SJCRH30 (cell line): ENCODE measurements at regions not wholly inside any gene's neighbourhood (a gene's known extent, or its start where the extent isn't known, plus 50 kb on each side); places are given as distances from the start of the nearest gene placed in this dataset.

Source experiments
- DNase-seq, 2 experiments: peaks; one replicate each; pipeline ENCODE4 v3.0.0-alpha.2; 2015 to 2020
- H3K27ac ChIP-seq: fragments of 250-450 bp; sonication (Bioruptor Pico); 2 replicates; pipeline ENCODE4 v1.5.1; 2020; ENCODE audit warnings: mild to moderate bottlenecking, moderate library complexity
- H3K27me3 ChIP-seq: fragments of 250-450 bp; sonication (Bioruptor Pico); 2 replicates; pipeline ENCODE4 v1.5.1; 2020; ENCODE audit warnings: mild to moderate bottlenecking, moderate library complexity
- H3K36me3 ChIP-seq: fragments of 250-450 bp; sonication (Bioruptor Pico); 2 replicates; pipeline ENCODE4 v1.5.1; 2020; ENCODE audit warnings: mild to moderate bottlenecking, moderate library complexity
- H3K4me1 ChIP-seq: fragments of 250-450 bp; sonication (Bioruptor Pico); 2 replicates; pipeline ENCODE4 v1.5.1; 2020; ENCODE audit warnings: mild to moderate bottlenecking, moderate library complexity
- H3K4me3 ChIP-seq: fragments of 250-450 bp; sonication (Bioruptor Pico); 2 replicates; pipeline ENCODE4 v1.5.1; 2020; ENCODE audit warnings: mild to moderate bottlenecking, moderate library complexity
- H3K9me3 ChIP-seq: fragments of 250-450 bp; sonication (Bioruptor Pico); replicated peaks from 2 replicates; pipeline ENCODE4 v1.5.1; 2020; ENCODE audit warnings: mild to moderate bottlenecking, moderate library complexity

GRCh38 chr12:115176741-115177400 is 492.9 kb upstream of the TBX3 start:
- Histone ChIP-seq H3K4me1 (no peaks in the 10 kb centered on the region), H3K36me3 (no peaks in the 10 kb centered on the region), H3K27ac (no peak overlapping the region), H3K4me3 (no peak overlapping the region), H3K9me3 (no peaks in the 10 kb centered on the region), H3K27me3 (no peaks in the 10 kb centered on the region)
- DNase-seq, result no peak

DNA sequence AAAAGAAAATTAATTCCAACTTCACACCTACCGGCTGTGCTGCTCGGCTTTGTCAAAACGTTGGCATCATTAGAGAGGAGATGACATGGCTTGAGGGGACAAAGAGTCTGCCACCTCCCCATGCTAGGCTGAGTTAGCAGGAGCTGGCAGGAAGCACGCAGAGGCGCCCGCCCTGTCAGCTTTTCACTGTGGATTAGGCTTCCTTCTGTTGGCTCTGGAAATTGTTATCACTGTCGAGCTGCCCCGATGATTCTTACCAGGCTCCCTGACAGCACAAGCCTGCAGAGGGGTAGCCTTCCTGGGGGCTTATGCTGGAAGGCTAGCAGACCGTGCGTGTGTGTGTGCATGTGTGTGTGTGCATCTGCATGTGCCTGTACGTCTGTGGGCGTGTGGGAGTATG is 490.9 kb upstream of the TBX3 start:
- no peak for DNase-seq
- no peaks in the 10 kb centered on the region for H3K9me3 ChIP-seq
- H3K27ac ChIP-seq, result no peak overlapping the region
- H3K4me1 ChIP-seq, result no peaks in the 10 kb centered on the region
- H3K27me3 ChIP-seq, result no peaks in the 10 kb centered on the region
- no peaks in the 10 kb centered on the region for H3K36me3 ChIP-seq
- H3K4me3 ChIP-seq, result no peak overlapping the region

DNA sequence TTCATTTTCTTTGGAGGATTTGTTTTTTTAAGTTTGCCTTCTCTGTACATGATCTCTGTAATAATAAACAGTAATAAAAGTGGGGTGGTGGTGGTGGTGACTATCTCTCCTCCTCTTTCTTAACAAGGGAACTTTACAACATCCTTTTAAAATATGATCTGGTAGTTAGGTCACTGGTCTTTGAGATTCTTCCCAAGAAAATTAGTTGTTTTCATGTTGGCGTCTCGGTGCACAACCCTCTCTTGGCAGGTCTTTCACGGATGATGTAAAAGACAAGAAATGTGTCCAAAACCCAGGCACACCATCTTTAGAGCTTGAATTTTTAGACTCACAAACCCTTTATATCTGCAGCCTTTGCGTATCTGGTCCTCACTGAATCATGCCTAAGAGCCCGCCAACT is 488.5 kb upstream of the TBX3 start:
- peak in 1 of 2 experiments; percentile 5 for DNase-seq
- H3K4me3 ChIP-seq, result no peak overlapping the region
- no peaks in the 10 kb centered on the region for H3K4me1 ChIP-seq
- no peaks in the 10 kb centered on the region for H3K9me3 ChIP-seq
- no peak overlapping the region for H3K27ac ChIP-seq
- H3K27me3 ChIP-seq, result no peaks in the 10 kb centered on the region
- H3K36me3 ChIP-seq, result no peaks in the 10 kb centered on the region

GRCh38 chr12:115169981-115170380 is 486.0 kb upstream of the TBX3 start:
- no peak for DNase-seq
- H3K9me3 ChIP-seq, result no peaks in the 10 kb centered on the region
- no peak overlapping the region for H3K4me3 ChIP-seq
- no peaks in the 10 kb centered on the region for H3K27me3 ChIP-seq
- H3K36me3 ChIP-seq, result no peaks in the 10 kb centered on the region
- H3K4me1 ChIP-seq, result no peaks in the 10 kb centered on the region
- H3K27ac ChIP-seq, result no peak overlapping the region

DNA sequence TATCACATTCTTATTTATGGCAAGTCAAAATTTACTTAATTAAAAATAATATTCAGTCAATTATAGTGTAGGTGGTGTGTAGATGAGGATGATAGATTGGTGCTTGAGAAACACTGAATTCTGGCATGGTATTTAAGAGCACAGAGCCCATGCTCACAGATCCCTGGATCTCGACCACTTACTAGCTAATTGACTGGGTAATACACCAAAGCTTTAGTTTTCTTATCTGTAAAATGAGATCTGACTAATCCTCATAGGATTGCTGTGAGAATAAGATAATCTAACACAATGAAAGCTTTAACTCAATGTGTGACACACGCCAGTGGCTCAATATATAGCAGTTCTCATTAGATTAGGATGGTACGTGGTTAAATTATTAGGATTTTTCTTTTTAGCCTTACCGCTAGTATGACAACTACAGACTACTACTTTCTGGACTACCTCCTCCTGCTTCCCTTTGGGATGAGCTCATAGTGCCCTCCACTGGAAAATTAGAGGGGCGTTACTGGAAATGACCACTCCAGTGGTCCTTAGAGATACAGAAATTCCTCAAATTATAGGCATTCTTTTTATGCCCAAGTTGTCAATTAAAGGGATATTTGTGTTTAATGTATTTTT is 482.8 kb upstream of the TBX3 start:
- no peaks in the 10 kb centered on the region for H3K36me3 ChIP-seq
- no peaks in the 10 kb centered on the region for H3K9me3 ChIP-seq
- H3K4me3 ChIP-seq, result no peak overlapping the region
- H3K4me1 ChIP-seq, result no peaks in the 10 kb centered on the region
- no peak for DNase-seq
- no peaks in the 10 kb centered on the region for H3K27me3 ChIP-seq
- no peak overlapping the region for H3K27ac ChIP-seq

DNA sequence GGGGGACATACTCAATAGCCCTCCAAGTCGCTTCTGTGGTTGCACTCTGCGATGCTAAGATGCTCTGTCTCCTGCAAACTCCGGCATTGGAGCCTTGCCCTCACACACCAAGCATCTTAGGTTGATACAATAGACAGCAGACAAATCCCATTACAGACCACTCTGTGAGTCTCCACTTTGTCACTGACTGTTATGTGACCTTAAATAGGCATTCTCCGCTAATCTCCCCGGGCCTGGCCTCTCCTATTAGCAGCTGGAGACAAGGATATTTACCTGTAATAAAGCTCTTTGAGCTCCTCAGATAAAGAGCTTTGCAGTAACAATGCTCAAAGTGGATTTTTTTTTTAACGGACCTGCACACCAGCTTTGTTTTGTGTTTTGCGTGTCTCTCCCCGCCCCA is 479.7 kb upstream of the TBX3 start:
- no peak overlapping the region for H3K4me3 ChIP-seq
- H3K4me1 ChIP-seq, result no peaks in the 10 kb centered on the region
- no peaks in the 10 kb centered on the region for H3K36me3 ChIP-seq
- H3K9me3 ChIP-seq, result no peaks in the 10 kb centered on the region
- H3K27ac ChIP-seq, result no peak overlapping the region
- no peak for DNase-seq
- no peaks in the 10 kb centered on the region for H3K27me3 ChIP-seq

DNA sequence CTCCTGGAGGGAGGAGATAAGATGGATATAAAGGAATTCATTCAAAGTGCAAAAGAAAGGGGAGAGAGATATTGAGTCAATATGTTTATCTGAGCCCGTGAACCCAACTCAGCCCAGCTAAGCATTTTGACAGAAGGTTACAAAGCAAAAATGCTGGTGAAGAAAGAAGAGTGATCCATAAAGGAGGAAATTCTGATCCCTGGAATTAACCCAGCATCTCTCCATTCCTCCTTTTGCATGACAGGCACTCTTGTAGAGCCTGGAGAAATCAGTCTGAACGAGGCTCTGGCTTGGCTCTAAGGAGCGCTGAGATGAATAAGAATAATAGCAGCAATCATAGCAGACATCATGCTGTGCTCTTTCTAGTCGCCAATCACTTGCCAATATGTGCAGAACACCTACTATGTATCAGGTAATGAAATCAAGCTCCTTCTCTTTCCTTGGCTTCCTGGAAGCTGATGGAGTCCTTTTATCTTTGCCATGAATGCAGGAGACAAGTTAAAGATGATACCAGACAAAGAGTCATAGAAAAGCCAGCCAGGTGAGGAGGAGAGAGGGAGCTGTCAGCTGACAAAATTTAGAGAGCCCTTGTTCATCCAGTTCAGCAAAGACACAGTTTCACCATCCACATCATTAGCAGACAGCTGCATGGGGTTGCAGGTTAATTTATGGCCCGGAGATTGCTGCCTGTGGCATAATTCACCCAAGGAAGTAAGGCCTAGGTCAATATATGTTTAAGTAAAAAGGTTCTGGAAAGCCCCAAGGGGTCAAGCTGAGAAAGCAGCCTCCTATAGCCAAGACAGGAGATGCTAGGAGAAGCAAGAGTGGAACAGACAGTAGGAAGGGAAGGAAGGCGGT is 476.5 kb upstream of the TBX3 start:
- Histone ChIP-seq H3K9me3 (no peaks in the 10 kb centered on the region), H3K27me3 (no peaks in the 10 kb centered on the region), H3K4me1 (no peaks in the 10 kb centered on the region), H3K36me3 (no peaks in the 10 kb centered on the region), H3K4me3 (no peak overlapping the region), H3K27ac (no peak overlapping the region)
- no peak for DNase-seq

- Histone ChIP-seq H3K36me3 (no peaks in the 10 kb centered on the region), H3K9me3 (no peaks in the 10 kb centered on the region), H3K27ac (no peak overlapping the region), H3K27me3 (no peaks in the 10 kb centered on the region), H3K4me3 (no peak overlapping the region), H3K4me1 (no peaks in the 10 kb centered on the region)
- no peak for DNase-seq
Observed at GRCh38 chr12:115158816-115159215, 474.8 kb upstream of the TBX3 start.

DNA sequence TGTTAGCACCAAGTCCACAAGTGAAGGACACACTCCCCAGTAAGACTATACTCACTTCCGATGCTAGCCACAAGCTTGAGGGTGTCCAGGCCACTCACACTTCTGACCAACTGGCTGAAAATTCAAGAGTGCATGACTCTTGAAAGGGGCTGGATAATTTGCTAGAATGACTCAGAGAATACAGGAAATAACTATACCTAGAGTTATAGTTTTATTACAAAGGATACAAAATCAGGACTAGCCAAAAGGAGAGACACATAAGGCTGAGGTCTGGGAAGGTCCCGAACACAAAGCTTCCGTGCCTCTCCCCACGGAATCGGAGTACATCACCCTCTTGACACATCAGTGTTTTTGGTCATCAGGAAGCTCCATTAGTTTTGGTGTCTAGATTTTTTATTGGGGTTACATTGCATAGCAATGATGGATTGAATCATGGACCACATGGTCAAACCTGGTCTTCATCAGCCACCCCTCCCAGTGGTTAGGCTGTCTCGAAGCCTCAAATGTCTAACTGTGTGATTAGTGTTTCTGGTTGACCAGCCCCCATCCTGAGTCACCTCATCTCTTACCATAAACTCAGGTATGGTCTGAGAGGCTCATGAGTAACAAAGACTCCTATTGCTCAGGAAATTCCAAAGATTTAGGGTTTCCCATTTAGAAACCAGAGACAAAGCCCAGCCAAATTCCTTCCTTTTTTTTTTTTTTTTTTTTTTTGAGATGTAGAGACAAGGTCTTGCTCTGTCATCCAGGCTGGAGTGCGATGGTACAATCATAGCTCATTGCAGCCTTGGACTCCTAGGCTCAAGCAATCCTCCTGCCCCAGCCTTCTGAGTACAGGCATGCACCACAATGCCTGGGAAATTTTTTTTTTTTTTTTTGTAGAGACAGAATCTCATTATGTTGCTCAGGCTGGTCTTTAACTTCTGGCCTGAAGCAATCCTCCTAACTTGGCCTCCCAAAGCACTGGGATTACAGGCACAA is 472.0 kb upstream of the TBX3 start:
- Histone ChIP-seq H3K4me1 (no peaks in the 10 kb centered on the region), H3K9me3 (no peaks in the 10 kb centered on the region), H3K36me3 (no peaks in the 10 kb centered on the region), H3K27ac (no peak overlapping the region), H3K27me3 (no peaks in the 10 kb centered on the region), H3K4me3 (no peak overlapping the region)
- DNase-seq, result no peak

DNA sequence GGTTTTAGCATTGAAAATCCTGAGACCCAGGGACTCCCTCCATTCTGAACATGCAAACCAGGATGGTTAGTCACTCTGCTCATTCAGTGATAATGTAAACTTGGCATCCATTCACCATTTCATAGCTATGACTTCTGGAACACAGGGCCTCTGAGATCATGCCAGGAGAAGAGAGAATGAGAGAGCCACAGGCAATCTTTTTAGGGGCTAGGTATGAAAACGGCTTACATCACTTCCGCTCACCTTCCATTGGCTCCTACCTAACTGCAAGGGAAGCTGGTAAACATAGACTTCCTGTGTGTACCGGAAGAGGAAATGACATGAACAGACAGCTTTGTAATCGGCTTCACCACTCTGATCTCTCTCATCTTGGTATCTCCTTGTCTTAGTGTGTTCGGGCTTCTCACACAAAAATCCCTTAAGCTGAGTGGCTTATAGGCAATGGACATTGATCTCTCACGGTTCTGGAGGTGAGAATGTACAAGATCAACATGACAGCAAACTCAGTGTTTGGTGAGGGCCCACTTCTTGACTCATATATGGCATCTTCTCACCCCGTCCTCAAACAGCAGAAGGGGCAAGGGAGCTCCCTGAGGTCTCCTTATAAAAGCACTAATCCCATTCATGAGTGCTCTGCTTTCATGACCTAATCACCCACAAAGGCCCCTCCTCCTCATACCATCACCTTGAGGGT is 465.9 kb upstream of the TBX3 start:
- DNase-seq, result no peak
- Histone ChIP-seq H3K36me3 (no peaks in the 10 kb centered on the region), H3K4me3 (no peak overlapping the region), H3K9me3 (no peaks in the 10 kb centered on the region), H3K4me1 (no peaks in the 10 kb centered on the region), H3K27ac (no peak overlapping the region), H3K27me3 (no peaks in the 10 kb centered on the region)

DNA sequence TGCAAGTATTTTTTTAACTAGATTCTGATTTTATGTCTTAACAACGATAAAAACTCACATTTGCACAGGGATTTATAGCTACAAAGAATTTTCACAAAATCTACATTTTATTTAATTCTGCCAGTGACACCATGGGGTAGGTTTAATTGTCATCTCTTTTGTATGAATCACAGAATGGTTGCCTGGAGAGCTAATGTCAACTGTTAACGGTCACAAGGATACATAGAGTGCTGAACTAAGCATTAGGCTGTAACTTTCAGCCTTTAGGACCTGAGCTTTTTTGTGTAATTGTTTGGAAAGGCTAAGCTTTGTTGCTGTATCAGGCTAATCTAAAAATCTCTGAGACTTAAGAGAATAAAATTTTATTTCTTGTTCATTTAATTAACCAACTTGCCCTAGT is 465.3 kb upstream of the TBX3 start:
- no peak overlapping the region for H3K4me3 ChIP-seq
- no peaks in the 10 kb centered on the region for H3K4me1 ChIP-seq
- no peaks in the 10 kb centered on the region for H3K9me3 ChIP-seq
- H3K27me3 ChIP-seq, result no peaks in the 10 kb centered on the region
- DNase-seq, result no peak
- H3K27ac ChIP-seq, result no peak overlapping the region
- H3K36me3 ChIP-seq, result no peaks in the 10 kb centered on the region

- Histone ChIP-seq H3K4me1 (no peaks in the 10 kb centered on the region), H3K4me3 (no peak overlapping the region), H3K27ac (no peak overlapping the region), H3K36me3 (no peaks in the 10 kb centered on the region), H3K9me3 (no peaks in the 10 kb centered on the region), H3K27me3 (no peaks in the 10 kb centered on the region)
- no peak for DNase-seq
Observed at GRCh38 chr12:115147916-115148315, 463.9 kb upstream of the TBX3 start.

DNA sequence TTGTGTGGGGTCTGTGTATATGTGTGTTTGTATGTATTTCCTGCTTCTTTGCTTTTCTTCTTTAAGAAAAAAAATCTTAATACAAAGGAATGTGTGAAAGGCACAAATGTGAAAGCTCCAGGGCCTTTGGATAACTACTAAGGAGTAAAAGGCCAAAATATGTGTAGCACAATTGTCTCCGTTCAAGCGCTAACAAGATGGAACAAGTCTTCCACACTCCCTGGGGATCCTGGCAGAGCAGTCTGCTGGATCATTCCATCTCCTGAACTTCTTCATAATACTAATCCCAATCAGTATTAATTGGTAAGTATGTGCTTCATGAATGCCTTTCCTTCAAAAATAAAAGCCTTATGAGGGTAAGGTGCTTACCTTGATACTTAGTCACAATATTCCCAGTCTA is 462.5 kb upstream of the TBX3 start:
- no peaks in the 10 kb centered on the region for H3K4me1 ChIP-seq
- H3K27ac ChIP-seq, result no peak overlapping the region
- no peaks in the 10 kb centered on the region for H3K36me3 ChIP-seq
- DNase-seq, result no peak
- no peak overlapping the region for H3K4me3 ChIP-seq
- no peaks in the 10 kb centered on the region for H3K9me3 ChIP-seq
- H3K27me3 ChIP-seq, result no peaks in the 10 kb centered on the region

- no peak overlapping the region for H3K27ac ChIP-seq
- no peaks in the 10 kb centered on the region for H3K9me3 ChIP-seq
- H3K27me3 ChIP-seq, result no peaks in the 10 kb centered on the region
- H3K36me3 ChIP-seq, result no peaks in the 10 kb centered on the region
- H3K4me1 ChIP-seq, result no peaks in the 10 kb centered on the region
- DNase-seq, result no peak
- H3K4me3 ChIP-seq, result no peak overlapping the region
Observed at GRCh38 chr12:115144425-115144824, 460.4 kb upstream of the TBX3 start.
